ENCODE measurements at regions not wholly inside any gene's neighbourhood (a gene's known extent, or its start where the extent isn't known, plus 50 kb on each side); places are given as distances from the start of the nearest gene placed in this dataset.

DNA sequence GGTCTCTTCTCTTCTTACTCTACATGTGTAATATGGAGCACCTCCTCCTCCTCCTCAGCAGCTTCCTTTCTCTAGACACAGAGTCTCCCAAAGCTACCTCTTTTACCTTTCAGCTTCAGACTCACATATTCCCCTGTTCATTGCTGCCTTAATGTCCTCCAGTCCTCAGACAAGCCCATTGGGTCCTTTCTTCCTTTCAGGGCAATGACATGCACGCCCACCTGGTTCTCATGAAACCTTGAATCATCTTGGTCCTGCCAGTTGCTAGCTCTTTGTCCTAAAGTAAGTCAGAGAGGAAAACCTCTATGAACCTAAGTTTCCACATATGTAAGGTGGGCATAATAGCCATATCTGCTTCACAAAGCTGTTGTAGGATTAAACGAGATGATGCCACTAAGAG lies 227.0 kb downstream of the RPS24 start:
- DNase-seq (ENCODE audit: low read depth, low spot score) = no peak
- no peaks in the 10 kb centered on the region for H3K27me3 ChIP-seq (ENCODE audit: control insufficient read depth, insufficient read depth, low read length)
- H3K9me3 ChIP-seq (ENCODE audit: control insufficient read depth, insufficient read depth, low read length) = no peaks in the 10 kb centered on the region
- no peak overlapping the region for H3K4me3 ChIP-seq (ENCODE audit: low read depth, low read length)
- no peak overlapping the region for H3K27ac ChIP-seq (ENCODE audit: low read depth, low read length)
- CTCF ChIA-PET = interaction anchor here (0.6 kb wide), 2 partner anchors 11 to 23 kb away, joined by 3 read pairs; no protein-coding TSS in a partner anchor
- POLR2A ChIA-PET = interaction anchor here (1.1 kb wide), 1 partner anchor 12 kb away, joined by 3 read pairs; no protein-coding TSS in a partner anchor
- no peak for TF ChIP-seq CTCF (IDR thresholded peaks at IDR 0.05; ENCODE audit: low read depth, low read length)

DNA sequence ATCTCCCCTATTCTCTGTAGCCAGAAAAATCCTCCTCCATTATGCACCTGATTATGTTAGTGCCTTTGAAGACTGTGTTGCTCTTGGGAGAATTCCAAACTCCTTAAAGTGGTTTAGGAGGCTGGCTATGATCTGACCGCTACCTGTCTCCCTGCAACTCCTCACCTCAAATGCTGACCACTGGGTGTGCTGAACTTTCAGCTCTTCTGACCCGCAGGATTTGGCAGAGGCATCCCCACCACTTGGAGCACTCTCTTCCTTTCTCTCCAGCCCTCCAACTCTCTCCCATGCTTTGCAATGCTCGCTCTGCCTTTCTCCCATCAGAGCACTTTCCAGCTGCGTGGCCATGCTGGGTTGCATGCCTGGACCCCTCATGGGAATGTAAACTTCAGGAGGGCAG lies 227.6 kb downstream of the RPS24 start:
- DNase-seq (ENCODE audit: low read depth, low spot score) = no peak
- CTCF ChIA-PET = no interaction called here
- H3K27me3 ChIP-seq (ENCODE audit: control insufficient read depth, insufficient read depth, low read length) = no peaks in the 10 kb centered on the region
- no peak overlapping the region for H3K27ac ChIP-seq (ENCODE audit: low read depth, low read length)
- no peak for TF ChIP-seq CTCF (IDR thresholded peaks at IDR 0.05; ENCODE audit: low read depth, low read length)
- POLR2A ChIA-PET = interaction anchor here (0.8 kb wide), 1 partner anchor 9 kb away, joined by 3 read pairs; no protein-coding TSS in a partner anchor
- H3K4me3 ChIP-seq (ENCODE audit: low read depth, low read length) = no peak overlapping the region
- no peaks in the 10 kb centered on the region for H3K9me3 ChIP-seq (ENCODE audit: control insufficient read depth, insufficient read depth, low read length)

DNA sequence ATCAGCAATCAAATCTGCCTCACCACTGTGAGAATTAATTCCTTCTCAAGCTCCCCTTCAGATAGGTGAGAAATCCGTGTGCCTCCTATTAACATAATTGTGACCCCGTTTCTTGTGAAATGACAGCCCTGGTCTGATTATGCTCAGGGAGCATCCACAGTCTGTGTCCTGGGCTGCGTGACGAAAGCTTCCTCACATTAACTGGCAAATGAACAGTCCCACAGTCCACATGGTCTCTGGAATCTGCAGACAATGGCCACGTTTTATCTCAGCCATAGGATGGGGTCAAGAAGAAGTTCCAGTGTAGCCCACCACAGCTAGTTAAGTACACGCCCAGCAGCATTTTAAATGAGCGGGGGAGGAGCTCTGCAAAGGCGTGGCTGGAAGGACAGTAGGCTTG lies 229.2 kb downstream of the RPS24 start:
- no peak for TF ChIP-seq CTCF (IDR thresholded peaks at IDR 0.05; ENCODE audit: low read depth, low read length)
- Histone ChIP-seq H3K27me3 (ENCODE audit: control insufficient read depth, insufficient read depth, low read length) (no peaks in the 10 kb centered on the region), H3K27ac (ENCODE audit: low read depth, low read length) (no peak overlapping the region), H3K9me3 (ENCODE audit: control insufficient read depth, insufficient read depth, low read length) (peaks cover 3% of the 10 kb centered on the region; the same call in 1 of the 2 replicates), H3K4me3 (ENCODE audit: low read depth, low read length) (no peak overlapping the region)
- DNase-seq (ENCODE audit: low read depth, low spot score) = no peak
- POLR2A ChIA-PET = interaction anchor here (0.5 kb wide), 1 partner anchor 710 kb away, joined by 3 read pairs; no protein-coding TSS in a partner anchor
- CTCF ChIA-PET = no interaction called here

GRCh38 chr10:78263521-78263988 lies 229.9 kb downstream of the RPS24 start:
- no peak for TF ChIP-seq CTCF (IDR thresholded peaks at IDR 0.05; ENCODE audit: low read depth, low read length)
- ChIA-PET CTCF (interaction anchor here (0.6 kb wide), 1 partner anchor 286 kb away, joined by 3 read pairs; no protein-coding TSS in a partner anchor), POLR2A (no interaction called here)
- Histone ChIP-seq H3K9me3 (ENCODE audit: control insufficient read depth, insufficient read depth, low read length) (peaks cover 5% of the 10 kb centered on the region; the same call in 1 of the 2 replicates), H3K27ac (ENCODE audit: low read depth, low read length) (peak overlapping the region; percentile 31), H3K4me3 (ENCODE audit: low read depth, low read length) (no peak overlapping the region), H3K27me3 (ENCODE audit: control insufficient read depth, insufficient read depth, low read length) (no peaks in the 10 kb centered on the region)
- DNase-seq (ENCODE audit: low read depth, low spot score) = no peak

GRCh38 chr10:78264361-78264760 lies 230.7 kb downstream of the RPS24 start:
- CTCF ChIA-PET = no interaction called here
- Histone ChIP-seq H3K4me3 (ENCODE audit: low read depth, low read length) (no peak overlapping the region), H3K27me3 (ENCODE audit: control insufficient read depth, insufficient read depth, low read length) (no peaks in the 10 kb centered on the region), H3K27ac (ENCODE audit: low read depth, low read length) (no peak overlapping the region), H3K9me3 (ENCODE audit: control insufficient read depth, insufficient read depth, low read length) (peaks cover 5% of the 10 kb centered on the region; the same call in 1 of the 2 replicates)
- no peak for DNase-seq (ENCODE audit: low read depth, low spot score)
- POLR2A ChIA-PET = no interaction called here
- no peak for TF ChIP-seq CTCF (IDR thresholded peaks at IDR 0.05; ENCODE audit: low read depth, low read length)
